GM18519 (cell line): ENCODE measurements at regions not wholly inside any gene's neighbourhood (a gene's known extent, or its start where the extent isn't known, plus 50 kb on each side); places are given as distances from the start of the nearest gene placed in this dataset.

Source experiments
- ATAC-seq: cut with Tn5 transposase; IDR thresholded peaks from one replicate; pipeline ENCODE4 v1.9.1; 2021; ENCODE audit warnings: mild to moderate bottlenecking, moderate library complexity; ENCODE audit not compliant: unreplicated experiment, low FRiP score

- no peak for ATAC-seq
Measured at GRCh38 chr2:220188031-220188430, 560.6 kb downstream of the SLC4A3 start.

GRCh38 chr2:220191031-220191430 is 563.6 kb downstream of the SLC4A3 start:
- no peak for ATAC-seq

- ATAC-seq = no peak
Measured at GRCh38 chr2:220191737-220192136, 564.3 kb downstream of the SLC4A3 start.

GRCh38 chr2:220192994-220193753 is 565.7 kb downstream of the SLC4A3 start:
- ATAC-seq = no peak

GRCh38 chr2:220194630-220195584 is 567.5 kb downstream of the SLC4A3 start:
- ATAC-seq = no peak

GRCh38 chr2:220198896-220199295 is 571.5 kb downstream of the SLC4A3 start:
- ATAC-seq = no peak

- no peak for ATAC-seq
Measured at GRCh38 chr2:220202066-220202465, 574.6 kb downstream of the SLC4A3 start.

- ATAC-seq = no peak
Measured at GRCh38 chr2:220209093-220209492, 581.7 kb downstream of the SLC4A3 start.

GRCh38 chr2:220209751-220210150 is 582.3 kb downstream of the SLC4A3 start:
- ATAC-seq = no peak

GRCh38 chr2:220212296-220213080 is 585.1 kb downstream of the SLC4A3 start:
- no peak for ATAC-seq

- no peak for ATAC-seq
Measured at GRCh38 chr2:220215785-220216184, 588.4 kb downstream of the SLC4A3 start.

GRCh38 chr2:220219371-220219770 is 591.9 kb downstream of the SLC4A3 start:
- no peak for ATAC-seq

- ATAC-seq = no peak
Measured at GRCh38 chr2:220220009-220220408, 592.6 kb downstream of the SLC4A3 start.

- ATAC-seq = no peak
Measured at GRCh38 chr2:220221992-220222391, 594.6 kb downstream of the SLC4A3 start.

GRCh38 chr2:220224691-220225543 is 597.5 kb downstream of the SLC4A3 start:
- no peak for ATAC-seq

GRCh38 chr2:220226076-220226475 is 598.6 kb downstream of the SLC4A3 start:
- ATAC-seq = no peak

- no peak for ATAC-seq
Measured at GRCh38 chr2:220226546-220226945, 599.1 kb downstream of the SLC4A3 start.

GRCh38 chr2:220227266-220227920 is 600.0 kb downstream of the SLC4A3 start:
- no peak for ATAC-seq

- no peak for ATAC-seq
Measured at GRCh38 chr2:220228310-220229006, 601.0 kb downstream of the SLC4A3 start.
